Activated CD4-positive, alpha-beta T cell treated with anti-CD3 and anti-CD28 coated beads for 24 hours (primary cell): ENCODE measurements at regions not wholly inside any gene's neighbourhood (a gene's known extent, or its start where the extent isn't known, plus 50 kb on each side); places are given as distances from the start of the nearest gene placed in this dataset.

Experiments
- DNase-seq, 2 donors: peaks; one replicate each; pipeline ENCODE4 v3.0.0-alpha.2; 2020; ENCODE audit warnings: low read depth in 2 of 2

DNA sequence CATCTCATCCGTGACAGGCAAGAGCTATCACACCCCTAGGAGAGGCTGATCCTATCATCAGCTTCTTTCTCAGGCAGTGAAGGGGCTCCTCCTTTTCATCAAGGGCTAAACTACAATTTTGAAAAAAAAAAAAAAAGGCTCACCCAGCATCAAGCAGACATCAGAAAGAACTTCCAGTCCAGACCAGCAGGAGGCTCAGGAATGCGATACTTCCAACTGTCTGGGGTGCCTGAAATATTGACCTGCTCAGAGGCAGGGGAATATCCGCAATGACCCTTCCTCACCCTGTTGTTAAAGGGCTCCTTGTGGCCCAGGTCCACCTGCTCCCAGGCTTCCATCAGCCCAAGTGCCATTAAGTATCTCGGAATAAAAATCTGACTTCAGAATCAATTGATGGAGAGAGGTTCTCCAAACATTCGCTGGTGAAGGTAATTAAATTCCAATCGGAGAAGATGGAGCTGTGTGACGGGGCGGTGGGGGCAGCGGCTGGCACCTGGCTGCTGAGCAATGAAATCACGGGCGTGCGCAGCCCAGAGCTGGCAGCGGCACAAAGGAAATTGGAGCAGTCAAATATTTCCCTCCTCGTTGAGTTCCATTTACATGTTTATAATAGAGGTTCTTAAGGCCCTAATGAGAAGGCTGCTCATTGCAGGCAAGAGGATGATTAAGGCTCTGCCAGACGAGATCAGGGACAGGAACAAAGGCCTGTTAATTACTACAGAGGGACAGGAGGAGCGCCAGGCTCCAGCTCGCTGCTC is 69.0 kb upstream of the THY1 start:
- DNase-seq: no peak

DNA sequence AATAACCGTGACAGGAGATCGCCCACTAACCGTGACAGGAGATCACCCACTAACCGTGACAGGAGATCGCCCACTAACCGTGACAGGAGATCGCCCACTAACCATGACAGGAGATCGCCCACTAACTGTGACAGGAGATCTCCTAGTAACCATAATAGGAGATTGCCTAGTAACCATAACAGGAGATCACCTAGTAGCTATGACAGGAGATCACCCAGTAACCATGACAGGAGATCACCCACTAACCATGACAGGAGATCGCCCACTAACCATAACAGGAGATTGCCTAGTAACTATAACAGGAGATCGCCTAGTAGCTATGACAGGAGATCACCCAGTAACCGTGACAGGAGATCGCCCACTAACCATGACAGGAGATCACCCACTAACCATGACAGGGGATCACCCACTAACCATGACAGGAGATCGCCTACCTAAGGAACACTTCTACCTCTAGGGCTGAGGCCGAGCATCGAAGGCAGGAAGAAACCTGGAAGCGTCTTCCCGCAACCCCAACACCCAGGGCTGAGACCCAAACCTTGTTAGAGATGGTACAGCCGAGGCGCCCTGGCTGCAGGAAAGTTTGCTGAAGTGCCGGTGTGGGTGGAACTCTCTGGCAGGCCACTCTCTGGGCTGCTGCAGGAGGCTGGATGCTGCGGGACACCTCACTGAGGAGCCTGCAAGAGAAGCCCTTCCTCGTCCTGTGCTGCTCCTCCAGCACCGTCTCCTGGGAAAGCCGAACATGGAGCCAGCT is 67.5 kb upstream of the THY1 start:
- no peak for DNase-seq

DNA sequence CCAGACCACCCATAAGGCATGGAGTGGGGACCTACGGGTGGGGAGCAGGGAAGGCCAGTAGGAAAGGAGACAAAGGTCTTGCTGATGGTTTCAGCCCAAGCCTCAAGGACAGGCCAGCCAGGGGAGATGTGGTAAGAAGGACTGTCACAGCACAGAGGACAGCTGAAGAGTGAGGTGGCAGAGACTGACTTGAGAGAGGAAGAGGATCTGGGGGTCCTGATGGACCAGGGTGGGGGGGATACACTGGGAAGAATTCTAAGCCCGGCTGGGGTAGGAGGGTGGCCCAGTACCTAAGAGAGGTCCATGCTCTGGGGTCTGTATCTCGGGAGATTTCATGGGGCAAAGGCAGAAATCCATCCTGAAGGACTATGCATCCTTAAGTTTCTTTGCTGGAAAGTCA is 66.1 kb upstream of the THY1 start:
- DNase-seq: no peak

DNA sequence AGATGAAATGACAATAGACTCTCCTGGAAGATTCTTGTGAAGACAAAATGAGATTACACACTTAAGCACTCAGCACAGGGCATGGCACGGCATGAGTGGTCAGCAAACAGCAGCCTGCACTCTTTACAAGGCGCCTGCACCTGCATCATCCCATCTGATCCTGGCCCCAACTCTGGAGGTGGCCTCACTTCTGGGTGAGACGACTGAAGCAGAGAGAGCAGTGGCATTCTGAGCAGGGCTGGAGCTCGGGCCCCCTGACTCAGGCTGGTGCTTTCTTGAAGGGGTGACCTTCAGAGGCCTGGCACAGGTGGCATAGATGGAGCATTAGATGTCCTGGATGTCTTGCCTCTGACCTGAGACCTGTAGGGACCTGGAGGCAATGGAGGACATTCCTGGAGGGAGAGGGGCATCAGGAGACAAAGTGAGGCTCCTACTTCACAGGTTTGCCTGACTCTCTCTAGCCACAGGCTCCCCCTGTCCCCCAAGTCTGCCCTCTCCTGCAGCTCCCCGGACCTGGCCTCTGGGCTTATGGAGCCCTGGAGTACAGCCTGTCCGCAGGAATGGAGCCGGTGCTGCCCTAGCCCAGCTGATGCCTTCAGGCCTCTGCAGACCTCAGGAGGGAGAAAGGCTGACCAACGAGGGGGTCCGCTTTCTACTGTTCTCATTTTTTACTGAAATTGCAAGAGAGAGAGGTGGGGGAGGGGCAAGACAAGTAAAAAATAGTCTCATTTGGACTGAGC is 65.5 kb upstream of the THY1 start:
- no peak for DNase-seq

DNA sequence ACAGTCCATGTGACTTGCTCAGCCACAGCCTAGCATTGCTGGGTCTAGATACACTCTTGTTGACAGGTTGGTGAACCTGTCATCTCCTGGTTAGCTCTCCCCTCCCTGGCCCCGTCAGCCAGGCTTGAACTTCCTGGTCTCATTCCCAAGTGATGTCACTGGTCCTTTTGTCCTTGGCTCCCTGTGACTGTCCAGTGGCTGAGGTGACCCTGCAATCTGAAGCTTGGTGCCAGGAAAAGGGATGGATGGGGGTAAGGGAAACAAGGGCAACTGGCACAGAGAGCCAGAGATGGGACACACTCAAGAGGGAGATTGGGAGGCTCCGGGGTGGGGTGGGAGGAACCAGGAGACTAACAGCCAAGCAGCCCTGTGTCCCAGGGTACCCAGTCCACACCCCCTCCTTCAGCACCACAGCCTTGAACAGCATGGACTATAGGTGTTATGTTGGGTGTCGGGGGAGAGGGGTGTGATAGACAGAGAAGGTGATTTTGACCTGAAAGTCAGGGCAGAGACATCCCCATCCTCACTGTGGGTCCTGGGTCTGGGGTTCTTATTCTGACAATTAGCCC is 63.8 kb upstream of the THY1 start:
- no peak for DNase-seq

DNA sequence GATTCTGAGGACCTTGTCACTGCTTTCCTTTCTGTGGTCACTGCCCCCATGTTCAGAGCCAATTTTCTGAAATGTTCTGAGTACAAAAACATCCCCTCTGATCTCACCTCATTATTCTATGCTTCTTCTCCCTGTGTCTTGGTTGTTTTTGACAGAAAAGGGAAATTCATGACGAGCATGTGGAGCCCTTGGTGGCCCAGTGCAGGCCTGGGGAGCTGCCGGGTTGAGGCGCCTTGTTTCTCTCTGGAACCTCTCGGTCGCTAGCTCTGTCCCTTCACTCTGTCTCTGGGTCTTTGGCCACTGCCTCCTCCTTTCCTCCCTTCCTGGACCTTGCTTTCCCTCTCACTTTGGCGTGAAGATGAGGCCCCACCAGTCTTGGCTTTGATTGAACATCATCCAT is 63.0 kb upstream of the THY1 start:
- no peak for DNase-seq

DNA sequence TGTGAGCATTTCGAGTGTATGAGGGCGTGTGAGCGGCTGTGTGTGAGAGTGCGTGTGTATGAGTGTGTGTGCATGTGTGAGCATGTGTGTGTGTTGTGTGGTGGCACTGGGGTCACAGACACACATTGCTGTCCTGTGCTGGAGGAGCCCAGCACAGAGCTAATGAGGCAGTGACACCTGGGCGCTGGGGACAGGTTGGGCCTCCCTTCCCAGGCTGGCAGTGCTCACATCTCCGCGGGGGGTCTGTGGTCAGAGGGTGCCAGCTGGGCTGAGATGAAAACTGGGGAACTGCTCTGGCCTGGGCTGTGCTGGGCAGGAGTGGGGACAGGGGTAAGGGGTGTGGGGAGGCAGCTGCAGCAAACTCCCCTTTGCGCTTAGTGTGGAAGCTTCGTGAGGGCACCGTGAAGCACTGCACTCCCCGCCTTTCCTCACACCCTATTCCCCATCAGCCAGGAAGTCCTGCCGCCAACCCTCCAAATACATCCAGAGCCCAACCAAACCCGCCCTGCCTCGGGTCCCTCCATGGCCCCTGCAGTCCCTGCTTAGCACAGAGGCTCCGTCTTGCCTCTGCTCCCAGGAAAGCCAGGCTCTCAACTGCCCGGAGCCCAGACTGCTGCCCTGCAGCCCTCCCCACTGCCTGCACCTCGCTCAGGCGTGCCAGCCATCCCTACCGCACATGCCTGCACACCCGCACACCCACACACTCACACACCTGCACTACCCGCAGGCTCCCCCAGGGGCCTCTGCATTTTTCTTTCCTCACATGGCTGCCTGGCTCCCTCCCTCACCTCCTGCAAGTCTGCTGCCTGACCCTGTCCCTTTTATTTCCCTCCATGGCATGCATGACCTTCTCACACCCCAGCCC is 62.0 kb upstream of the THY1 start:
- DNase-seq: no peak

DNA sequence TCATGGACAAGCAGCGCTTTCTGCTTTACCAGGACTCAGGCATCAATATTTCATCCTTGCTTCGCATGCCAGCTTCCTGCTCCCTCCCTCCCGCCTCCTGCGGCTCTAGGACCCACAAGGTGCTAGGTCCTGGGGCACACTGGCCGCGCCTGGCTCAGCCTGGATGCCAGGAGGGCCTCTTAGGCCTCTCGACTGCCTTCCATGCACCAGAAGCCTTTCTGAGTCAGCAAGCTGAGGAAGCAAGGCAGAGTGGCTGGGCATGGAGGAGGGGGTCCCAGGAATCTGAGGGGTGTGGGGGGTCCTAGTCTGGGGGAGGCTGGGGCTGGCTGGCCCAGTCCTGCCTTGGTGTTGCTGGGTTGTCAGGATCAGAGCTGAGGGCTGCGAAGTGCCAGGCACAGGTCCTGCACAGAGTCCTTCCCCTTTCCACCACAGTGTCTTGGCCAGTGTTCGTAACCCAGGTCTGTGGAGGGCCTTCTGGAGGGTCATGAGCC is 61.0 kb upstream of the THY1 start:
- DNase-seq: no peak

DNA sequence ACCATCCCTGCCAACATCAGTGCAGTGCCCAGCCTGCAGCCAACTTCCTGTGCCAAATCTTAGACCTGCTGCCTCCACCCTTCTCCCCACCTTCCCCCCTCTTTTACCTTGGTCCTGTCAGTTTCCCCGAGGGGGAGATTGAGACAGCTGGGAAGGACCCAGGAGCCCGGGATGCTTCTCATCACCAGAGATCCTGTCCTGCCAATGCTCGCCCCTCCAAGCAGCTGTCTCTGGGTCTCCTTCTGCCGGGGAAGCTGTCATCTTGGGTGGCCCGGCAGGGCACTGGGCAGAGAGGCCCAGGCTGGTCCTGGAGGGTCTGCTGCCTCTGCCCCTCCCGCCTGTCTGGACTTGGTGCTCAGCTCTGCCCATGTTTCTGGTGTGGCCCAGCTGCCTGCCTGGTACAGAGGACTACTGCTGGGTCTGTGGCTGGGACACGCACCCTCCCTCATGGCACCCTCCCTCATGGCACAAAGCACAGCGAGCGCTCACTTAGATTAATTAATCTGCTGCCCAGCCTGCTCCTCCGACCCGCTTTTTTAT is 60.4 kb upstream of the THY1 start:
- no peak for DNase-seq

DNA sequence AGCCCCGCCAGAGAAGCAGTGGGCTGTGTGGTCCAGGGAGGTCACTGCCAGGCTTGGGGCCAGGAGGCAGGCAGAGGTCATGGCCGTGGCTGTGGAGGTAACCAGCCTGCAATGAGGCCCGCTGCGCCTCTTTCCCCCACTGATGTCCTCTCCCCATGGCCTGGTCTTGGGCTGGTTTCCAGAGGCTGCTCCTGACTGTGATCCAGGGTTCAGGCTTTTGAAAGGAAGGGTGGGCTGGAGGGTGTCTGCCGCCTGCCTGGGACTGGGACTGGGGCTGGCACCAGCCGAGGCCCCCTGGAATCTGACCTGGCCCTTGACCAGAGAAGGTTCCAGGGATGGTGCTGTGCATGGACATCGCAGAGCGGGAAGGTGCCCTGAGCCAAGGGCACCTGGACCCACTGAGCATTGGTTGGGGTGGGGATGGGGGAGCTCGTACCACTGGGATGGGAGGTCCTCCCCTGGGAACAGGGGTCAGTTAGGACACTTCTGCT is 59.6 kb upstream of the THY1 start:
- no peak for DNase-seq

DNA sequence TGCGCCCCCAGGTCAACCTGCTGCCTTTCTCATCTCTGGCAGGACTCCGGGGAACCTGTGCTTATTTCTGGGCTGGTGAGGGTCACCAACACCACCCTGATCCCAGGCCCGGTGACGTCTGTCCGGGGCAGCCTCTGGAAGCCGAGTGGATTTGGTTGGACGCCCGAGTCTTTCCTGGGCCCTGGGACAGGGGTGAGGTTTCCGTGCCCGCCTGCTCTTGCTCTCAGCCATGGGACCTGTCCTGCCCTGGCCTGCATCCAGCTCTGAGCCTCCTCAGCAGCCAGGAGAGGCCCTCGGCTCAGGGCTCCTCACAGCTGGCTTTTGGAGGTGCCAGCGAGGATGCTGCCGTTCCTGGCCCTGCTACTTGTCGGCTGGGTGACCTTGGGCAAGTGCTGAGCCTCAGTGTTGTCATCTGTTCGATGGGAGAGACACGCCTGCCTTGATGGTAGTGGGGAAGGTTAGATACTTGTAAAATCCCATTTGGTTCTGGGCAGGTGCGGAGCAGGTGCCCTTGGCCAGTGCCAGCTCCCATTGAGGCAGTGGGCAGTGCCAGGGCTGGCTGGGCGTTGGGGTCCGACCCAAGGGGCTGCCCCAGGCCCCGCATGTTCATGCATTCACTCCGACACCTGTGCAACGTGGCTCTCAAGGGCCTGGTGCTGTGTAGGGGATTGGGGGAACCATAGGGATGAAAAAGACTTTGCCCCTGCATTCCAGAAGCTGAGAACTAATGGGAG is 58.9 kb upstream of the THY1 start:
- DNase-seq: no peak

DNA sequence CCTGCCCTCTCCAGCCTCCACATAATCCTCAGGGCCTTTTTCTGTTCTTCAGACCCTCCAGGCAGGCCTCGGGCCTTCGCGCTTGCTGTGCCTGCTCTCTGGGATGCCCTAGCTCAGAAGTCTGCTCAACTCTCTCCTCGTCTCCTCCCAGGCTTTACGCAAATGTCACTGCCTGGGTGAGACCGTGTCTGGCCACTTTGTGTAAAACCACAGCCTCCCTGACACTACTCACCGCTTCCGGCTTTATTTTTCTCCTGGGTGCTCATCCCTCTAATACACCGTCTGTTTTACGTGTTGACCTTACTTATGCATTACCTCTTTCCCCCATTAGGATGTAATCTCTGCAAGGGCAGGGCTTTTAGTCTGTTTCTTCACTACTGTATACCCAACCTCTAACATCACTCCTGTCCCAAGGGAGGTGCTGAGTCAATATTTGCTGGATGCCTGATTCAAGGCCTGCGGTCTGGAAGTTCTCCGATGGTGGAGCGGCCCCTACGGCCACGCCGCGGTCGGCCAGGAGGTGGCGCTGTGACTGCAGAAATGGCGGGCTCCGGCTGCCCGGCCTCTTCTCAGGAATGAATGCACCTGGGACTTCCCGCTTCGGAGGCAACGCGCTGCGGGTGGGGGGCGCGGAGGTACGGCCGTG is 58.2 kb upstream of the THY1 start:
- peak; percentile 64 to 79 for DNase-seq

DNA sequence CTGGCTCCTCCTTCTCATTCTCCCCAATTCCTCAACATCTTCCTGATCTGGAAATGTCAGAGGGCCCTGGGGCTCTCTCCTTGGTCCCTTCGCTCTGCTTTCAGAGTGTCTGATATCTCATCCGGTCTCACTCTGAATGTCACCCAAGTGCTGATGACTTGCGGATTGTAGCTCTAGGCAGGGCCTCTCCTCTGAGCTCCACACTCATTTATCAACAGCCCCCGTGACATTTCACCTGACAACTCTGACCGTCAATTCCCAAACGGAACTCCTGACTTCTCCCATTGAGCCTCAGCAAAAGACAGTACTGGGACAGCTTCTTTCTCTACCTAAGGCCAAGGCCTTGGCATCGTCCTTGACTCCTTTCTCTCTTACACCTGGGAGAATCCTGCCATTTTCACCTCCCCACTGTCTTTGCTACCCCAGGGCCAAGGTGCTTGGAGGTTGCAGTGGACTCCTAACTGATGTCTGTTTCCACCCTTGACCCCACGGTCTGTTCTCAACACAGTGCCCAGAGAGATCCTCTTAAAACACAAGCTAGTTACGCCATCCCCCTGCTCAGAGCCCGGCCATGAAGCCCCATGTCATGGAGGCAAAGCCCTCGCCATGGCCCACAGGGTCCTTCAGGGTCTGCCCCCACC is 57.5 kb upstream of the THY1 start:
- DNase-seq: no peak

DNA sequence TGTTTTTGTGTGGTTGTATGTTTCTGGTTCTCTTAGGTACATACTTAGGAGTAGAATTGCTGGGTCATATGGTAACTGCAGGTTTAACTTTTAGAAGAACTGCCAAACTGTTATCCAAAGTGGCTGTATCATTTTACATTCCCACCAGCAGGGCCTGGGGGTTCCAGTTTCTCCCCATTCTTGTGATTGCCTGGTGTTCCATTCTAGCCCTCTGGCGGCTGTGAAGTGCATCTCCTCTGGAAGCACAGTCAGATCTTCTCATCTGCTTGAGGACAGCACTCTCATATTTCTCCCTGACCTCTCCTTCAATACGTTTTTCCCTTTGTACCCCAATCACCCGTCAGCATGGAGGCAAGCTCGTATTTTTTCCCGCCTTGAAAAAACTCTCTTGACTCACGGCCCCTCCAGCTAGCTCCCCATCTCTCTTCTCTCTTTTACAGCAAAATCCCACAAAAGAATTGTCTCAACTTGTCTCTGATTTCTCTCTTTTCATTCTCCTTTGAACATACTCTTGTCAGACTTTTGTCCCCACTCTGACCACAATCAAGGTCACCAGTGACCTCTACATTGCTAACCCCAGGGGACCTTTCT is 56.8 kb upstream of the THY1 start:
- DNase-seq: no peak

DNA sequence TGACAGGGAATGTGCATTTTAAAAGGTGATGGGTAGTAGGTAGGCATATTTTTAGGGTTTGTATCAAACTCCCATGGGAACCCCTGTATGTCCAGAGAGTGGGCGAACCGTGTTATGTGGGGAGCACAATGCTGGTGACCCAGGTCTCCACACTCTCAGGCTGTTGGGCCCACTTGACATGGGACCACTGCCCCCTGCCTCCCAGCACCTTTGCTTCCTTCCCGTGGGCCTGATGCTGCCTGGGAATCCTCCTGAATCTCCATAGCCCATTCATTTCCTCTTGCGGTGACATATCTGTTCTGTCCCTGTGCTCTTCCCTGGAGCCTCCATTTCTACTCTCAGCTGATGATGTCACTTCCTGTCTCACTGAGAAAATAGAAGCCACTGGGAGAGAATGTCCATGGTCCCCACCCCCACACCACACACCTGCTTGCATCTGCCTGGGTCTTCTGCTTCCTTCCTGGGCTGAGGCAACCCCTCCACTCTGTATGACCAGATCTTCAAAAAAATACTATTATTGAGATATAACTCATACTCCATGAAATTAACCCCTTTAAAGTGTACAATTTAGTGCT is 55.8 kb upstream of the THY1 start:
- no peak for DNase-seq

DNA sequence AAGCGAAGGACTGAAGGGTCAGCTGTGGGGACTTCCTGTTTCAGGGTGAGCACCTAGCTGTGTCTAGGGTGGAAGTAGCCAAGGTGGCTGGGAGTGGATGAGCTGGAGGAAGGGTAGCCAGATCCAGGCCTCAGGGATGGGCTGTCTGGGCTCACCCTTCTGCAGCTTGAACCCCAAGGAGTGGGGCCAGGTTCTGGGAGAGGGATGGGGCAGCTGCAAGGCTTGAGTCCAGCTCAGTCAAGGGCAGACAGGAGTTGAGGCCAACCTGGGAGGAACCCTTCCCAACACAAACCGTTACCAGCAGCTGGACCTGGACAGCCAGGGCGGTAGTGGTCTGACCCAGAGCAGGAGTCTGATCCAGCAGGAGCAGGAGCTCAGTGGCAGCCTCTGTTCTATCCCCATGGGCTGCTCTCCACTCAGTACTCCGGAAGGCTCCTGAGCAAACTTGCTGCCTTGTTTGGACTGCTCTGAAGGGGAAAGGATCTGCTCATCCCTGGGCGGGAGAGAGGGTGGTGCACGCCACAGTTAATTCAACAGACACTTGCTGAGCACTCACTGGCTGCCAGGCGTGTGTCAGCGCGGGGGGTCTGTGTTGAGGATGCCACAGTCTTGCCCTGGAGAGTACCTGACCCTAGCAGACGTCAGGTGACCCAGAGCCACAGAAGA is 53.8 kb upstream of the THY1 start:
- no peak for DNase-seq

DNA sequence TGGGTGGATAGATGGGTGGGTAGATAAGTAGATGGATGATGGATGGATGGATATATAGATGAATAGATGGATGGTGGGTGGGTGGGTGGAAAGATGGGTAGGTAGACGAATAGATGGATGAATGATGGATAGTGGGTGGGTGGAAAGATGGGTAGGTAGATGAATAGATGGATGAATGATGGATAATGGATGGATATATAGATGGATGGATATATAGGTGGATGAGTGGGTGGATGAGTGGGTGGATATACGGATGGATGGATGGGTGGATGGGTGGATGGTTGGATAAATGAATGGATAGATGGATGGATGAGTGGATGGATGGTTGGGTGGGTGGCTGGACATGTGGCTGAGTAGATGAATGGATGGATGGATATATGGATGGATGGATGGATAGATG is 53.1 kb upstream of the THY1 start:
- no peak for DNase-seq
